ENCODE measurements at regions not wholly inside any gene's neighbourhood (a gene's known extent, or its start where the extent isn't known, plus 50 kb on each side); places are given as distances from the start of the nearest gene placed in this dataset.

DNA sequence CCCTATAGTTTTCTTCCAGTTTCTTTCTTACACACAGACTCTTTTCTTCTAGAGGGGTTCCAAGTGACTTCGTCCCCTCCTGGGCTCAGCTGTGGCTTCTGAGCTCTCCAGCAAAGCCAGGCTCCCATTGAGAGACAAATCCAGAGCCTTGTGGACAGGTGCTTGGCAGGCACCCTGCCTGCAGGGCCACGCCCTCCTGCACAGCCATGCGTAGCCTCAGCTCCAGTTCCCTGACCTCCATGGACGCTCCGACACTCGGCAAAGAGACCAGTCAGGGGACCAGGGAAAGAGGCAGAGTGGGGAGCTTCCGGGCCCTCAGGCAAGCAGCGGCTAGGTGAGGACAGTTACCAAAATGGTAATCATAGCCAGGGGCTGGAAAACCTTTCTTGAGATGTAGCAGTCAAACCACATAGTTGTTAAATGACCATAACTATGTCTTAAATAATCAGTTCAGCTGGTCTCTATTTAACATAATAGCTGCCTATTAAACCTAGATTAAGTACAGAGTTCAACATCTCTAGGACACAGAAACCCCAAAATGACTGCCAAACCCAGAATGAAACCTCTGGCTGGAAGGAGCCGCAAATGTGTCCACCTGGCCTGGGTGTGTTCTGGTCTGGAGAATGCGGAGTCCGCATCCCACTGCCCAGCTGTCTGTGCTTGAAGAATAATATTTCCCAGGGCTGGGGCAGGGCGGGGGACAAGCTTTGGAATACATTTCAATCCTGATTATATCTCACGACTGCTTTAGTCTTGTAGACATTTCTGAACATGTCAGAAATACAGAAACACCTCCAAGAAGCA lies 69.3 kb upstream of the RGMA start:
- TF ChIP-seq NR3C1 (CRISPR knock-in tag; conservative IDR thresholded peaks at IDR 0.05; ENCODE audit: low read depth), result no peak
- TF ChIP-seq, protein P1, sequence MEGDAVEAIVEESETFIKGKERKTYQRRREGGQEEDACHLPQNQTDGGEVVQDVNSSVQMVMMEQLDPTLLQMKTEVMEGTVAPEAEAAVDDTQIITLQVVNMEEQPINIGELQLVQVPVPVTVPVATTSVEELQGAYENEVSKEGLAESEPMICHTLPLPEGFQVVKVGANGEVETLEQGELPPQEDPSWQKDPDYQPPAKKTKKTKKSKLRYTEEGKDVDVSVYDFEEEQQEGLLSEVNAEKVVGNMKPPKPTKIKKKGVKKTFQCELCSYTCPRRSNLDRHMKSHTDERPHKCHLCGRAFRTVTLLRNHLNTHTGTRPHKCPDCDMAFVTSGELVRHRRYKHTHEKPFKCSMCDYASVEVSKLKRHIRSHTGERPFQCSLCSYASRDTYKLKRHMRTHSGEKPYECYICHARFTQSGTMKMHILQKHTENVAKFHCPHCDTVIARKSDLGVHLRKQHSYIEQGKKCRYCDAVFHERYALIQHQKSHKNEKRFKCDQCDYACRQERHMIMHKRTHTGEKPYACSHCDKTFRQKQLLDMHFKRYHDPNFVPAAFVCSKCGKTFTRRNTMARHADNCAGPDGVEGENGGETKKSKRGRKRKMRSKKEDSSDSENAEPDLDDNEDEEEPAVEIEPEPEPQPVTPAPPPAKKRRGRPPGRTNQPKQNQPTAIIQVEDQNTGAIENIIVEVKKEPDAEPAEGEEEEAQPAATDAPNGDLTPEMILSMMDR (IDR thresholded peaks at IDR 0.05), result no peak
- TF ChIP-seq NR1H2 (CRISPR knock-in tag; IDR thresholded peaks at IDR 0.05), result no peak
- TF ChIP-seq FOXJ3 (CRISPR knock-in tag; IDR thresholded peaks at IDR 0.05; ENCODE audit: borderline replicate concordance), result no peak
- TF ChIP-seq, protein P2, sequence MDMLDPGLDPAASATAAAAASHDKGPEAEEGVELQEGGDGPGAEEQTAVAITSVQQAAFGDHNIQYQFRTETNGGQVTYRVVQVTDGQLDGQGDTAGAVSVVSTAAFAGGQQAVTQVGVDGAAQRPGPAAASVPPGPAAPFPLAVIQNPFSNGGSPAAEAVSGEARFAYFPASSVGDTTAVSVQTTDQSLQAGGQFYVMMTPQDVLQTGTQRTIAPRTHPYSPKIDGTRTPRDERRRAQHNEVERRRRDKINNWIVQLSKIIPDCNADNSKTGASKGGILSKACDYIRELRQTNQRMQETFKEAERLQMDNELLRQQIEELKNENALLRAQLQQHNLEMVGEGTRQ (CRISPR knock-in tag; IDR thresholded peaks at IDR 0.05), result no peak
- no peak for TF ChIP-seq ATF3 (CRISPR knock-in tag; conservative IDR thresholded peaks at IDR 0.05)
- no peak for TF ChIP-seq GABPB1 (CRISPR knock-in tag; IDR thresholded peaks at IDR 0.05)
